Smooth muscle cell (in vitro differentiated cells): ENCODE measurements at regions not wholly inside any gene's neighbourhood (a gene's known extent, or its start where the extent isn't known, plus 50 kb on each side); places are given as distances from the start of the nearest gene placed in this dataset.

ENCODE experiments used
- DNase-seq: peaks from one replicate; lab custom pipeline; 2025; ENCODE audit not compliant: unreplicated experiment; lab: John Stamatoyannopoulos, UW
- H2AFZ ChIP-seq: fragments of 200-600 bp; sonication (generic); 2 replicates; pipeline ENCODE4 v1.6.0; 2016; ENCODE audit warnings: antibody characterized with exemption, low read depth, mild to moderate bottlenecking
- H3F3A ChIP-seq: fragments of 200-600 bp; sonication (generic); 2 replicates; pipeline ENCODE4 v1.6.0; 2017; ENCODE audit warnings: antibody characterized with exemption, low read depth
- H3K27ac ChIP-seq: fragments of 200-600 bp; sonication (generic); 2 replicates; pipeline ENCODE4 v1.5.1; 2016; ENCODE audit warnings: low read depth, mild to moderate bottlenecking
- H3K27me3 ChIP-seq: fragments of 200-600 bp; sonication (generic); 2 replicates; pipeline ENCODE4 v1.6.1; 2016; ENCODE audit warnings: low read depth, mild to moderate bottlenecking
- H3K36me3 ChIP-seq: fragments of 200-600 bp; sonication (generic); 2 replicates; pipeline ENCODE4 v1.5.1; 2016; ENCODE audit warnings: low read depth
- H3K4me1 ChIP-seq: fragments of 200-600 bp; sonication (generic); 2 replicates; pipeline ENCODE4 v1.5.1; 2016; ENCODE audit warnings: low read depth
- H3K4me2 ChIP-seq: fragments of 200-600 bp; sonication (generic); 2 replicates; pipeline ENCODE4 v1.6.0; 2016; ENCODE audit warnings: mild to moderate bottlenecking
- H3K4me3 ChIP-seq: fragments of 200-600 bp; sonication (generic); 2 replicates; pipeline ENCODE4 v1.5.1; 2016; ENCODE audit warnings: mild to moderate bottlenecking
- H3K79me2 ChIP-seq: fragments of 200-600 bp; sonication (generic); 2 replicates; pipeline ENCODE4 v1.6.0; 2016; ENCODE audit warnings: low read depth, mild to moderate bottlenecking
- H3K9ac ChIP-seq: fragments of 200-600 bp; sonication (generic); 2 replicates; pipeline ENCODE4 v1.6.0; 2016; ENCODE audit warnings: low read depth
- H3K9me3 ChIP-seq: fragments of 200-600 bp; sonication (generic); replicated peaks from 2 replicates; pipeline ENCODE4 v1.5.1; 2016; ENCODE audit warnings: low read depth
- H4K20me1 ChIP-seq: fragments of 200-600 bp; sonication (generic); 2 replicates; pipeline ENCODE4 v1.6.0; 2016; ENCODE audit warnings: low read depth
- WGBS: methylation state at CpG from one replicate; pipeline ENCODE4 v1.1.7; 2016; ENCODE audit warnings: low lambda C conversion rate; 5-methylcytosine and 5-hydroxymethylcytosine counted together
- TF ChIP-seq, protein P1 (sequence below): fragments of 200-600 bp; sonication (generic); IDR thresholded peaks from 2 replicates; pipeline ENCODE4 v1.5.1; 2017; ENCODE audit warnings: borderline replicate concordance, mild to moderate bottlenecking, antibody characterized with exemption; ENCODE audit not compliant: insufficient read depth, poor library complexity, severe bottlenecking

DNA sequence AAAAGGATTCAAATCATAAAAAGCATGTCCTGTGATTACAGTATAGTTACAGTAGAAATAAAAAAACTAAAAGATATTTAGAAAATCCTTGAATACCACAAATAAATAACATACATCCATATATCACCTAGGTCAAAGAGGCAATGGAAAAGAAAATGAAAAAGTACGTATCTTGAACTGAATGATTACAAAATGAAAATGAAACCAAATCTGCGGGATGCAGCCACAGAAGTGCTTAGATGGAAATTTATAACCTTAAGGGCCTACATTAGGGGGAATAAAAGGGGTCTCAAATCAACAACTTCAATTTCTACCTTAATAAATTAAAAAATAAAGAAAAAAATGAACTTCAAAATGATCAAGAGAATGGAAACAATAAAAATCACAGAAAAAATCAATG, 879.0 kb upstream of the CELF2 start:
- Histone ChIP-seq H3K4me2 (no peak overlapping the region), H2AFZ (no peak overlapping the region)

DNA sequence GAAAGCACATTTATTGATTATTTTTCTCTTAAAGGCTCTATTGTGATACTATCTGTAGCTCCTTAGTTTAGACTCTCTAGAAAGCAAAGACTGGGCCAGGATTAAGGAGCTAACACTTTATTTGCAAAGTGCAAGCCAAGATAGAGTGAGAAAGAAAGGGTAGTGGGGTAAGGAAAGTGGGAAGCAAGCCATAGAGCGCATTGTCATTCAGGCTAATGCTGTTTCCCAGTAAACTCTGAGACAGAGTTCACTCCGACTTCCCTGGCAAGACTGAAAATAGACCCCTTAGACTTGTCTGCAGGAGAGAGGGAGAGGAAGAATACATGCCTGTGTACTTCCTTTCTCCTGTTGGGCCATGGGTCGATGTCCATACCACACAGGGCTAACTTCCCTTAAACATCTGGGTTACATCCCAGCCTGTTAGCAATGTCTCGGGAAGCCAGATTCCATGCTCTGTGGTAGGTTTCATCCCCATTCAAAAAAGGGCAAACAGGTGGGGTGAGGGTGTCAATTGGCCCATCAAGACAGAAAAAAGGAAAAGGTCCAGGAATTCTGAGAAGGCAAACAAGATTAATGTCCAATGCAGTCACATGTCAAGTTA, 875.8 kb upstream of the CELF2 start:
- no peak overlapping the region for H3K9ac ChIP-seq
- H3K4me1 ChIP-seq, result no peaks in the 10 kb centered on the region
- no peaks in the 10 kb centered on the region for H3K9me3 ChIP-seq
- H3K36me3 ChIP-seq, result no peaks in the 10 kb centered on the region
- H3K79me2 ChIP-seq, result no peaks in the 10 kb centered on the region
- no peaks in the 10 kb centered on the region for H3K27me3 ChIP-seq
- H4K20me1 ChIP-seq, result no peaks in the 10 kb centered on the region
- no peak for DNase-seq
- 90% methylated on average over 4 of the region's 4 CpGs for WGBS
- H3K4me2 ChIP-seq, result no peak overlapping the region
- no peak overlapping the region for H2AFZ ChIP-seq
- H3K4me3 ChIP-seq, result no peak overlapping the region
- H3F3A ChIP-seq, result no peaks in the 10 kb centered on the region
- H3K27ac ChIP-seq, result no peak overlapping the region
- TF ChIP-seq, protein P1, sequence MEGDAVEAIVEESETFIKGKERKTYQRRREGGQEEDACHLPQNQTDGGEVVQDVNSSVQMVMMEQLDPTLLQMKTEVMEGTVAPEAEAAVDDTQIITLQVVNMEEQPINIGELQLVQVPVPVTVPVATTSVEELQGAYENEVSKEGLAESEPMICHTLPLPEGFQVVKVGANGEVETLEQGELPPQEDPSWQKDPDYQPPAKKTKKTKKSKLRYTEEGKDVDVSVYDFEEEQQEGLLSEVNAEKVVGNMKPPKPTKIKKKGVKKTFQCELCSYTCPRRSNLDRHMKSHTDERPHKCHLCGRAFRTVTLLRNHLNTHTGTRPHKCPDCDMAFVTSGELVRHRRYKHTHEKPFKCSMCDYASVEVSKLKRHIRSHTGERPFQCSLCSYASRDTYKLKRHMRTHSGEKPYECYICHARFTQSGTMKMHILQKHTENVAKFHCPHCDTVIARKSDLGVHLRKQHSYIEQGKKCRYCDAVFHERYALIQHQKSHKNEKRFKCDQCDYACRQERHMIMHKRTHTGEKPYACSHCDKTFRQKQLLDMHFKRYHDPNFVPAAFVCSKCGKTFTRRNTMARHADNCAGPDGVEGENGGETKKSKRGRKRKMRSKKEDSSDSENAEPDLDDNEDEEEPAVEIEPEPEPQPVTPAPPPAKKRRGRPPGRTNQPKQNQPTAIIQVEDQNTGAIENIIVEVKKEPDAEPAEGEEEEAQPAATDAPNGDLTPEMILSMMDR, result no peak

More for the DNA sequence above, 879.0 kb upstream of the CELF2 start:
- no peak for DNase-seq
- Histone ChIP-seq H3K4me1 (no peaks in the 10 kb centered on the region), H3K79me2 (no peaks in the 10 kb centered on the region), H3K27me3 (no peaks in the 10 kb centered on the region), H3F3A (no peaks in the 10 kb centered on the region), H4K20me1 (no peaks in the 10 kb centered on the region), H3K9ac (no peak overlapping the region), H3K36me3 (no peaks in the 10 kb centered on the region), H3K9me3 (no peaks in the 10 kb centered on the region), H3K4me3 (no peak overlapping the region), H3K27ac (no peak overlapping the region)
- TF ChIP-seq, protein P1, result no peak
- WGBS, result 89% methylated on average over 2 of the region's 2 CpGs

DNA sequence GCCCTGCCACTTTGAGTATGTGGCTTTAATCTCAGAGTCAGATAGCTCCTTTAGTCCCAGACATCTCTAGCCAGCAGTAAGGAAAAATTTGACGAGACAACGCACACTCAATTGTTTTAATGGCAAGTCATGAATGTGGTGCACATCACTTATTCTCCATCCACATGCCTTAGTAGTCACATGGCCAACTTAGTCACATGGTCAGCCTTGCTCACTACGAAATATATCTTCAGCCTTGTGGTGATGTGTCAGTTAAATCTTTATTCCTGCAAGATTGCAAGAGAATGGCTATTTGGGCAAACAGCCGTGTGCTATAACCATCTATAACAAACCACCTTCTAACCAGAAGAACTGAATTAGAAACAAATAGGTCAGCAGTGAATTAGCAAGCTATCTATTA, 871.1 kb upstream of the CELF2 start:
- Histone ChIP-seq H3K4me2 (no peak overlapping the region), H3K36me3 (no peaks in the 10 kb centered on the region), H3K27me3 (no peaks in the 10 kb centered on the region), H3F3A (no peaks in the 10 kb centered on the region), H3K4me1 (no peaks in the 10 kb centered on the region), H3K27ac (no peak overlapping the region), H3K79me2 (no peaks in the 10 kb centered on the region), H3K9ac (no peak overlapping the region), H2AFZ (no peak overlapping the region), H3K9me3 (no peaks in the 10 kb centered on the region), H4K20me1 (no peaks in the 10 kb centered on the region), H3K4me3 (no peak overlapping the region)
- no peak for DNase-seq
- TF ChIP-seq, protein P1, result no peak
- 91% methylated on average over 4 of the region's 4 CpGs for WGBS

DNA sequence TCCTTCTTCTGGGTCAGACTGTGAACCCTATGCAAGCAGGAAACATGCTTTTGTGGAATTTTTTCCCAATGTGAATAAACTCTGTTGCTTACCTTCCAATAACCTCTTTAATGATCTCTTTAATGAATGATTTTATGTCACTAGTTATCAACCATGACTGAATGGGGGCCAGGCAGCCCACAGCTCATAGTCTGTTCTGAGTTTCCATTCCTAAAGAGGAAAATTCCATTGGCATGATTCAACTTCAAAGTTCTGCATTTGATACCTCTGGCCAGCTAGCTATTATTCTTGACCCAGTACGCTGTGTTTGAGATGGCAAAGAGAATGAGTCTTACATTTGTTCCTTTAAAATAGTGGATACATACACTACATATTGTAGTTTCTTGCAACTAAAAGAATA, 867.8 kb upstream of the CELF2 start:
- DNase-seq, result no peak
- Histone ChIP-seq H3K27me3 (no peaks in the 10 kb centered on the region), H3K4me3 (no peak overlapping the region), H3K79me2 (no peaks in the 10 kb centered on the region), H3K4me2 (no peak overlapping the region), H3F3A (no peaks in the 10 kb centered on the region), H3K4me1 (no peaks in the 10 kb centered on the region), H3K27ac (no peak overlapping the region), H3K9ac (no peak overlapping the region), H3K36me3 (no peaks in the 10 kb centered on the region), H3K9me3 (no peaks in the 10 kb centered on the region), H2AFZ (no peak overlapping the region), H4K20me1 (no peaks in the 10 kb centered on the region)
- 39% methylated on average over 1 of the region's 1 CpG for WGBS
- TF ChIP-seq, protein P1, result no peak
